K562 (cell line): ENCODE measurements at regions not wholly inside any gene's neighbourhood (a gene's known extent, or its start where the extent isn't known, plus 50 kb on each side); places are given as distances from the start of the nearest gene placed in this dataset.

Experiments
- ATAC-seq: fragments of 200-7000 bp; cut with Tn5 transposase; 3 replicates; pipeline ENCODE4 v1.9.1; 2020; ENCODE audit warnings: moderate library complexity
- BruUV-seq: library from RNA; stranded (reverse); fragments of 400-500 nt; replicated peaks from 2 replicates; lab custom pipeline; 2021; lab: Mats Ljungman, UMichigan
- CTCF ChIA-PET: fragments of 300-600 bp; formaldehyde crosslinking; extraction: SDS; loops from one replicate; lab custom pipeline; 2021; ENCODE audit warnings: low intra/inter-chr PET ratio; lab: Yijun Ruan, JAX
- POLR2A ChIA-PET: fragments of 300-600, 350-650 bp; sonication (Branson Sonifier 250); formaldehyde crosslinking; extraction: SDS; loops from one replicate; lab custom pipeline; 2021; ENCODE audit warnings: antibody characterized with exemption, inconsistent platforms; lab: Yijun Ruan, JAX
- DNase-seq, 4 experiments: peaks; one replicate each; pipeline versions ENCODE4 v3.0.0 to v3.0.0-alpha.2; 2011 to 2018; ENCODE audit warnings: low spot score in 3 of 4, mixed read lengths in 3 of 4; ENCODE audit errors: extremely low read depth in 1 of 4
- FAIRE-seq: peaks from 2 replicates; lab custom pipeline; 2011; peaks lifted over from hg19 to GRCh38; lab: Jason Lieb, UNC
- H2AFZ ChIP-seq: 2 replicates; pipeline ENCODE4 v1.6.0; 2011; ENCODE audit warnings: low read depth, low read length, control low read depth, inconsistent platforms
- H3K27ac ChIP-seq: fragments of 200-600 bp; 3 replicates; pipeline ENCODE4 v1.8.0; 2011; ENCODE audit warnings: low read depth, mild to moderate bottlenecking, control low read depth, inconsistent platforms, low read length, moderate library complexity, mixed read lengths; ENCODE audit errors: extremely low read depth
- H3K27me3 ChIP-seq, 2 experiments: fragments of 300-600 bp in 1 of 2; 2 replicates in 1 of 2; 3 replicates in 1 of 2; pipeline versions ENCODE4 v1.6.0 to v1.8.0; 2011; ENCODE audit warnings: inconsistent platforms in 2 of 2, low read length in 2 of 2, mild to moderate bottlenecking in 1 of 2, mixed read lengths in 1 of 2, moderate library complexity in 1 of 2; ENCODE audit not compliant: control insufficient read depth in 2 of 2, insufficient read depth in 2 of 2
- H3K36me3 ChIP-seq: fragments of 300-600 bp; 3 replicates; pipeline ENCODE4 v1.8.0; 2011; ENCODE audit warnings: mild to moderate bottlenecking, low read length, inconsistent platforms; ENCODE audit not compliant: control insufficient read depth, insufficient read depth
- H3K4me1 ChIP-seq, 2 experiments: fragments of 200-600 bp in 1 of 2; replicated peaks in 1 of 2; 2 replicates in 1 of 2; 3 replicates in 1 of 2; pipeline versions ENCODE4 v1.5.1 to v1.8.0; 2011; ENCODE audit warnings: inconsistent platforms in 2 of 2, low read length in 2 of 2, mild to moderate bottlenecking in 1 of 2, mixed read lengths in 1 of 2, moderate library complexity in 1 of 2; ENCODE audit not compliant: control insufficient read depth in 2 of 2, insufficient read depth in 2 of 2
- H3K4me2 ChIP-seq: 2 replicates; pipeline ENCODE4 v1.6.1; 2011; ENCODE audit warnings: low read length, control low read depth, inconsistent platforms, mixed read lengths; ENCODE audit not compliant: insufficient read depth
- H3K4me3 ChIP-seq: fragments of 200-600 bp; sonication (generic), shearing (Covaris generic); 2 replicates; pipeline ENCODE4 v1.5.1; 2016; ENCODE audit warnings: control low read depth, inconsistent platforms
- H3K79me2 ChIP-seq: fragments of 200-600 bp; 3 replicates; pipeline ENCODE4 v1.8.0; 2011; ENCODE audit warnings: low read length, inconsistent platforms; ENCODE audit not compliant: control insufficient read depth, insufficient read depth
- H3K9ac ChIP-seq, 2 experiments: 2 replicates each; pipeline versions ENCODE4 v1.6.0 to v1.6.1; 2011; ENCODE audit warnings: low read depth in 2 of 2, low read length in 2 of 2, control low read depth in 1 of 2, inconsistent platforms in 1 of 2, mild to moderate bottlenecking in 1 of 2, mixed read lengths in 1 of 2; ENCODE audit not compliant: insufficient read depth in 1 of 2
- H3K9me1 ChIP-seq: one replicate; pipeline ENCODE4 v1.6.0; 2011; ENCODE audit warnings: inconsistent platforms, mild to moderate bottlenecking, low read length, moderate library complexity; ENCODE audit not compliant: control insufficient read depth, insufficient read depth
- H3K9me3 ChIP-seq: replicated peaks from 2 replicates; pipeline ENCODE4 v1.5.1; 2011; ENCODE audit warnings: low read depth, low read length, inconsistent platforms; ENCODE audit not compliant: control insufficient read depth, insufficient read depth
- H4K20me1 ChIP-seq: replicated peaks from 2 replicates; pipeline ENCODE4 v1.6.1; 2011; ENCODE audit warnings: low read length, inconsistent platforms, mixed read lengths; ENCODE audit not compliant: control insufficient read depth, insufficient read depth
- ERF ChIP-seq: fragments of 450-650 bp; formaldehyde crosslinking; IDR thresholded peaks from 2 replicates; pipeline ENCODE4 v1.4.0; 2020; ENCODE audit warnings: mild to moderate bottlenecking, mixed read lengths
- MCM3 ChIP-seq: fragments of 450-650 bp; IDR thresholded peaks from 2 replicates; pipeline ENCODE4 v1.6.1; 2016
- MED1 ChIP-seq: sonication (generic); formaldehyde crosslinking; IDR thresholded peaks from 2 replicates; pipeline ENCODE4 v1.8.1; 2023; ENCODE audit warnings: missing genetic modification reagents, borderline replicate concordance
- MEIS2 ChIP-seq: fragments of 450-650 bp; IDR thresholded peaks from 2 replicates; pipeline ENCODE4 v1.6.1; 2014; ENCODE audit warnings: mild to moderate bottlenecking; ENCODE audit not compliant: partially characterized antibody
- MTA3 ChIP-seq: fragments of 450-650 bp; formaldehyde crosslinking; IDR thresholded peaks from 2 replicates; pipeline ENCODE4 v1.6.1; 2017; ENCODE audit warnings: mild to moderate bottlenecking, borderline replicate concordance
- NFE2 ChIP-seq: IDR thresholded peaks from 2 replicates; pipeline ENCODE4 v1.6.1; 2014; ENCODE audit warnings: antibody characterized with exemption, low read depth
- RNF2 ChIP-seq: sonication (generic); IDR thresholded peaks from 2 replicates; pipeline ENCODE4 v1.6.1; 2016
- TAF15 ChIP-seq: fragments of 200-400 bp; formaldehyde crosslinking; IDR thresholded peaks from 2 replicates; pipeline ENCODE4 v1.6.1; 2017; ENCODE audit warnings: mild to moderate bottlenecking, low read depth, low read length, moderate library complexity
- TFAM ChIP-seq: fragments of 250-450 bp; sonication (Bioruptor Pico); conservative IDR thresholded peaks from 2 replicates; pipeline ENCODE4 v1.5.0; 2021; ENCODE audit warnings: mild to moderate bottlenecking, moderate library complexity
- THRA ChIP-seq: fragments of 450-650 bp; IDR thresholded peaks from 2 replicates; pipeline ENCODE4 v1.6.1; 2017; ENCODE audit warnings: mild to moderate bottlenecking, moderate library complexity
- WHSC1 ChIP-seq: IDR thresholded peaks from one replicate; pipeline ENCODE4 v1.6.1; 2012; ENCODE audit warnings: low read length, control low read depth, inconsistent platforms
- ZNF384 ChIP-seq: IDR thresholded peaks from 2 replicates; pipeline ENCODE4 v1.6.1; 2012; ENCODE audit warnings: low read depth, low read length, improper control_type of control experiment
- ZNF584 ChIP-seq: fragments of 200-800 bp; sonication (Bioruptor generic); IDR thresholded peaks from 2 replicates; pipeline ENCODE4 v1.6.1; 2016; ENCODE audit warnings: low read depth, mild to moderate bottlenecking, missing genetic modification characterization, missing compliant biosample characterization
- WGBS: fragments of 100-300 bp; shearing (Covaris generic); methylation state at CpG from one replicate; pipeline ENCODE4 v1.1.6; 2016; ENCODE audit warnings: low coverage, mixed read lengths; ENCODE audit not compliant: insufficient coverage; ENCODE audit errors: missing lambda C conversion rate; 5-methylcytosine and 5-hydroxymethylcytosine counted together
- in situ Hi-C: fragments of 300-500 bp; cut with MboI; formaldehyde crosslinking; loops from 4 replicates; pipeline ENCODE4 v1.15.0; 2018; ENCODE audit warnings: inconsistent platforms, mixed read lengths
- intact Hi-C: fragments of 100-400 bp; cut with micrococcal nuclease; formaldehyde crosslinking; loops from 2 replicates; pipeline ENCODE4 v1.14.2; 2022
- TF ChIP-seq, protein P1 (sequence below): fragments of 450-650 bp; IDR thresholded peaks from 2 replicates; pipeline ENCODE4 v1.6.1; 2014; ENCODE audit warnings: low read depth, mild to moderate bottlenecking, moderate library complexity, borderline replicate concordance
- TF ChIP-seq, protein P2 (sequence below): fragments of 450-650 bp; conservative IDR thresholded peaks from 2 replicates; pipeline ENCODE4 v1.6.1; 2016; ENCODE audit warnings: missing genetic modification characterization, low read depth, mild to moderate bottlenecking, missing compliant biosample characterization, moderate library complexity

- Histone ChIP-seq H3K27ac (no peak overlapping the region), H2AFZ (no peak overlapping the region), H4K20me1 (no peaks in the 10 kb centered on the region), H3K36me3 (no peaks in the 10 kb centered on the region), H3K9me3 (no peaks in the 10 kb centered on the region), H3K27me3 (no peaks in the 10 kb centered on the region), H3K9ac (no peak overlapping the region), H3K4me3 (no peak overlapping the region), H3K79me2 (no peaks in the 10 kb centered on the region), H3K9me1 (no peaks in the 10 kb centered on the region), H3K4me1 (no peaks in the 10 kb centered on the region), H3K4me2 (no peak overlapping the region)
- POLR2A ChIA-PET: no interaction called here
- intact Hi-C loops (no loop called here), in situ Hi-C loops (no loop called here)
- no peak for DNase-seq
- BruUV-seq: no TSS peak
- no peak for ATAC-seq
- TF ChIP-seq, protein P1, sequence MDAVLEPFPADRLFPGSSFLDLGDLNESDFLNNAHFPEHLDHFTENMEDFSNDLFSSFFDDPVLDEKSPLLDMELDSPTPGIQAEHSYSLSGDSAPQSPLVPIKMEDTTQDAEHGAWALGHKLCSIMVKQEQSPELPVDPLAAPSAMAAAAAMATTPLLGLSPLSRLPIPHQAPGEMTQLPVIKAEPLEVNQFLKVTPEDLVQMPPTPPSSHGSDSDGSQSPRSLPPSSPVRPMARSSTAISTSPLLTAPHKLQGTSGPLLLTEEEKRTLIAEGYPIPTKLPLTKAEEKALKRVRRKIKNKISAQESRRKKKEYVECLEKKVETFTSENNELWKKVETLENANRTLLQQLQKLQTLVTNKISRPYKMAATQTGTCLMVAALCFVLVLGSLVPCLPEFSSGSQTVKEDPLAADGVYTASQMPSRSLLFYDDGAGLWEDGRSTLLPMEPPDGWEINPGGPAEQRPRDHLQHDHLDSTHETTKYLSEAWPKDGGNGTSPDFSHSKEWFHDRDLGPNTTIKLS: no peak
- no peak for TF ChIP-seq MCM3
- TF ChIP-seq ZNF584 (CRISPR knock-in tag): no peak
- no peak for TF ChIP-seq NFE2
- no peak for TF ChIP-seq ERF
- no peak for TF ChIP-seq RNF2
- no peak for TF ChIP-seq MEIS2
- TF ChIP-seq MTA3: no peak
- TF ChIP-seq, protein P2, sequence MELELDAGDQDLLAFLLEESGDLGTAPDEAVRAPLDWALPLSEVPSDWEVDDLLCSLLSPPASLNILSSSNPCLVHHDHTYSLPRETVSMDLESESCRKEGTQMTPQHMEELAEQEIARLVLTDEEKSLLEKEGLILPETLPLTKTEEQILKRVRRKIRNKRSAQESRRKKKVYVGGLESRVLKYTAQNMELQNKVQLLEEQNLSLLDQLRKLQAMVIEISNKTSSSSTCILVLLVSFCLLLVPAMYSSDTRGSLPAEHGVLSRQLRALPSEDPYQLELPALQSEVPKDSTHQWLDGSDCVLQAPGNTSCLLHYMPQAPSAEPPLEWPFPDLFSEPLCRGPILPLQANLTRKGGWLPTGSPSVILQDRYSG (tag): no peak
- TF ChIP-seq THRA: no peak
- TF ChIP-seq TAF15: no peak
- no peak for TF ChIP-seq MED1
- TF ChIP-seq TFAM (CRISPR knock-in tag): no peak
- TF ChIP-seq ZNF384: no peak
- TF ChIP-seq WHSC1: no peak
- no peak for FAIRE-seq
- CTCF ChIA-PET: no interaction called here
- WGBS: 0% methylated on average over 2 of the region's 2 CpGs
These were observed 167.4 kb upstream of the LDB2 start for GRCh38 chr4:17065821-17066220.
